ENCODE measurements at regions not wholly inside any gene's neighbourhood (a gene's known extent, or its start where the extent isn't known, plus 50 kb on each side); places are given as distances from the start of the nearest gene placed in this dataset.

DNA sequence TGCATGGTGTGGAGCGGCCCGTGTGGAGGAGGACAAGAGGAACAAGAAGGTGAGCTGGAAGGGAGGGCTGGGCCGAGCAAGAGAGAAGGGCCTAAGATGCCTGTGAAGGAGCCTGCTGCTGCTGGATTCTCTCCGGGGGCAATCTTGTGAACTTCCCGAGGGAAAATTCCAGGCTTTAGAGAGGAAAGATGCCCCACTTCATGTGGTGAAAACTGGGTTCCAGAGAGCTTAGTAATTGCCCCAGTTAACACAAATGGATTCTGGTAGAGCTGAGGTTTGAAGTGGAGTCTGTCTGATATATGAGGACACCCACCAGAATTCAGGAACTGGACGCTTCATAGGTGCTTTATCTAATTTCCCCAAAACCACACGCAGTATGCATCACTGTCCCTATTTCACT, 114.1 kb upstream of the ZMIZ1 start:
- no peak overlapping the region for H3K27ac Mint-ChIP-seq (ENCODE audit: unreplicated experiment)
- H3K36me3 Mint-ChIP-seq (ENCODE audit: insufficient read depth, unreplicated experiment): no peaks in the 10 kb centered on the region
- CTCF ChIA-PET: no interaction called here
- no TSS peak for BruUV-seq (replicated peaks)
- TF ChIP-seq, protein P1, sequence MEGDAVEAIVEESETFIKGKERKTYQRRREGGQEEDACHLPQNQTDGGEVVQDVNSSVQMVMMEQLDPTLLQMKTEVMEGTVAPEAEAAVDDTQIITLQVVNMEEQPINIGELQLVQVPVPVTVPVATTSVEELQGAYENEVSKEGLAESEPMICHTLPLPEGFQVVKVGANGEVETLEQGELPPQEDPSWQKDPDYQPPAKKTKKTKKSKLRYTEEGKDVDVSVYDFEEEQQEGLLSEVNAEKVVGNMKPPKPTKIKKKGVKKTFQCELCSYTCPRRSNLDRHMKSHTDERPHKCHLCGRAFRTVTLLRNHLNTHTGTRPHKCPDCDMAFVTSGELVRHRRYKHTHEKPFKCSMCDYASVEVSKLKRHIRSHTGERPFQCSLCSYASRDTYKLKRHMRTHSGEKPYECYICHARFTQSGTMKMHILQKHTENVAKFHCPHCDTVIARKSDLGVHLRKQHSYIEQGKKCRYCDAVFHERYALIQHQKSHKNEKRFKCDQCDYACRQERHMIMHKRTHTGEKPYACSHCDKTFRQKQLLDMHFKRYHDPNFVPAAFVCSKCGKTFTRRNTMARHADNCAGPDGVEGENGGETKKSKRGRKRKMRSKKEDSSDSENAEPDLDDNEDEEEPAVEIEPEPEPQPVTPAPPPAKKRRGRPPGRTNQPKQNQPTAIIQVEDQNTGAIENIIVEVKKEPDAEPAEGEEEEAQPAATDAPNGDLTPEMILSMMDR (IDR thresholded peaks at IDR 0.05; ENCODE audit: unreplicated experiment): no peak
- no peaks in the 10 kb centered on the region for H3K4me1 Mint-ChIP-seq (ENCODE audit: low read depth, unreplicated experiment)
- H3K4me3 Mint-ChIP-seq (ENCODE audit: low read depth, unreplicated experiment): no peak overlapping the region
- H3K9me3 Mint-ChIP-seq (ENCODE audit: low read depth, unreplicated experiment): no peaks in the 10 kb centered on the region
- no peaks in the 10 kb centered on the region for H3K27me3 Mint-ChIP-seq (ENCODE audit: unreplicated experiment)
- intact Hi-C loops (cut with micrococcal nuclease; ENCODE audit: unreplicated experiment): no loop called here
- DNase-seq: no peak

DNA sequence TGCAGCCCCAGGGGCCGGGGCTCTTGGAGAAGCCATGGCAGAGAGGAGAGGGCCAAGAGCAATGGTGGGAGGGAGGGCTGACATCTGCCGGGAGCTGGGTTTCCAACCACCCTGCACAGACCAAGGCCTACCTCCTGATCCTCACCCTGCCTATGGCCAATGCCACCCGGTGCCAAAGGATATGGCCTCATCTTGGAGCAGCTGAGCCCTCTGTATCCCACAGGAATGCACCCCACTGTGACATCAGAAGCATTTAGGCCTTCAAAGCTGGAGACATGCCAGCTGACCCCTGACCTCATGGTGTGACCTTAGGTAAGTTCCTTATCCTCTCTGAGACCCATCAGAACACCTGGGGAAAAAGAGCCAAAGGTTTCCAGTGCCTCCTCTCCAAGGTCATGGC, 113.6 kb upstream of the ZMIZ1 start:
- CTCF ChIA-PET: no interaction called here
- no peaks in the 10 kb centered on the region for H3K9me3 Mint-ChIP-seq (ENCODE audit: low read depth, unreplicated experiment)
- TF ChIP-seq, protein P1 (IDR thresholded peaks at IDR 0.05; ENCODE audit: unreplicated experiment): no peak
- no peak for DNase-seq
- intact Hi-C loops (cut with micrococcal nuclease; ENCODE audit: unreplicated experiment): no loop called here
- H3K4me3 Mint-ChIP-seq (ENCODE audit: low read depth, unreplicated experiment): no peak overlapping the region
- no peaks in the 10 kb centered on the region for H3K4me1 Mint-ChIP-seq (ENCODE audit: low read depth, unreplicated experiment)
- H3K27ac Mint-ChIP-seq (ENCODE audit: unreplicated experiment): no peak overlapping the region
- BruUV-seq (replicated peaks): no TSS peak
- H3K36me3 Mint-ChIP-seq (ENCODE audit: insufficient read depth, unreplicated experiment): no peaks in the 10 kb centered on the region
- H3K27me3 Mint-ChIP-seq (ENCODE audit: unreplicated experiment): no peaks in the 10 kb centered on the region

DNA sequence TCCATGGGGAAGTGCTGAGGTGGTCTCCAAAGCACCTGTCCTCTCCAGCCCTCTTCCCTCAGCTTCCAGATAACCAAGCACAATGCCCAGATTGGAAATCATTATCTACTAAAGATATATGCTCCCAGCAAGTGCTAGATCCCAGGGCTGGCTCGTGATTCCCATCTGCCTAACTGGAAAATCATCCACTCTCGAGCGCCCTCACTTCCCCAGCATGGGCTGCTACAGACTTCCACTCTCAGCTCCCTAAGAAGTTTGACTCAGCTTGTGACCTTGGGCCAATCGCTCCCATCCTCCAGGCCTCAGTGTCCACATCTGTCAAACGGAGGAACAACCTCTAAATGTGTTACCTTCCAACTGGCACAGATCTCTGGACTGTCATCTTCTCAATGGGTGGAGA, 112.4 kb upstream of the ZMIZ1 start:
- TF ChIP-seq, protein P1 (IDR thresholded peaks at IDR 0.05; ENCODE audit: unreplicated experiment): no peak
- Mint-ChIP-seq H3K27me3 (ENCODE audit: unreplicated experiment) (no peaks in the 10 kb centered on the region), H3K4me1 (ENCODE audit: low read depth, unreplicated experiment) (peaks cover 11% of the 10 kb centered on the region), H3K9me3 (ENCODE audit: low read depth, unreplicated experiment) (no peaks in the 10 kb centered on the region), H3K36me3 (ENCODE audit: insufficient read depth, unreplicated experiment) (no peaks in the 10 kb centered on the region), H3K4me3 (ENCODE audit: low read depth, unreplicated experiment) (no peak overlapping the region), H3K27ac (ENCODE audit: unreplicated experiment) (no peak overlapping the region)
- CTCF ChIA-PET: no interaction called here
- no peak for DNase-seq
- intact Hi-C loops (cut with micrococcal nuclease; ENCODE audit: unreplicated experiment): no loop called here
- BruUV-seq (replicated peaks): no TSS peak

DNA sequence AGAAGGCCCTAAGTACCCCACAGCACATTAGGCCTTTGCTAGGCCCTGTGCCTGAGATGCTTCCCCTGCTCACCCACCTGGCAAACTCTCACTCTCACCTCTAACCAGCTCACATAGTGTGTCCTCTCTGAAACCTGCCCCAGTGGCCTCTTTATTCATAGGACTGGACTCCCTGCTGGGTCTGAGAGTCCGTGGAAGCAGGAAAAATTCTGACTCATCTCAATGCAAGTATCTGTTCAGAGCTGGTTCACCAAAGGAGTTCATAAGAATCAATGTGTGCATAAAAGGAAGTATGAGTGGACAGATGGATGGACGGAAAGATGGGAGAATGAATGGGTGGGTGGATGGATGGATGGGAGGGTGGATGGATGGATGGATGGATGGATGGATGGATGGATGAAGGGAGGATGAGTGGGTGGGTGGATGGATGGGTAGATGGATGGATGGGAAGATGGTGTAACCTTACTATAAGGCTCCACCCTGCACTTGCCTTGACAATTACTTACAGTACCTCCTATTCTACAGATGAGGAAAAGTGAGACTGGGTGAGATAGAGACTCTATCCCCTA, 111.2 kb upstream of the ZMIZ1 start:
- CTCF ChIA-PET: no interaction called here
- Mint-ChIP-seq H3K4me1 (ENCODE audit: low read depth, unreplicated experiment) (peaks cover 21% of the 10 kb centered on the region), H3K27me3 (ENCODE audit: unreplicated experiment) (no peaks in the 10 kb centered on the region), H3K4me3 (ENCODE audit: low read depth, unreplicated experiment) (no peak overlapping the region), H3K9me3 (ENCODE audit: low read depth, unreplicated experiment) (no peaks in the 10 kb centered on the region), H3K36me3 (ENCODE audit: insufficient read depth, unreplicated experiment) (no peaks in the 10 kb centered on the region), H3K27ac (ENCODE audit: unreplicated experiment) (no peak overlapping the region)
- TF ChIP-seq, protein P1 (IDR thresholded peaks at IDR 0.05; ENCODE audit: unreplicated experiment): no peak
- no TSS peak for BruUV-seq (replicated peaks)
- no peak for DNase-seq
- intact Hi-C loops (cut with micrococcal nuclease; ENCODE audit: unreplicated experiment): no loop called here
